ENCODE measurements at regions not wholly inside any gene's neighbourhood (a gene's known extent, or its start where the extent isn't known, plus 50 kb on each side); places are given as distances from the start of the nearest gene placed in this dataset.

- DNase-seq: no peak
Observed at GRCh38 chr11:33615751-33616150, 84.9 kb downstream of the C11orf91 start.

GRCh38 chr11:33613404-33613803 lies 87.2 kb downstream of the C11orf91 start:
- no peak for DNase-seq

- DNase-seq: no peak
Observed at GRCh38 chr11:33610903-33611302, 89.7 kb downstream of the C11orf91 start.

- DNase-seq: no peak
Observed at GRCh38 chr11:33608386-33608785, 92.2 kb downstream of the C11orf91 start.

- no peak for DNase-seq
Observed at GRCh38 chr11:33606762-33607161, 93.9 kb downstream of the C11orf91 start.

GRCh38 chr11:33605703-33606102 lies 94.9 kb downstream of the C11orf91 start:
- DNase-seq: no peak

- no peak for DNase-seq
Observed at GRCh38 chr11:33598426-33599069, 102.1 kb downstream of the C11orf91 start.

GRCh38 chr11:33594188-33594587 lies 106.4 kb downstream of the C11orf91 start:
- DNase-seq: no peak

GRCh38 chr11:33590441-33590840 lies 110.2 kb downstream of the C11orf91 start:
- DNase-seq: no peak

GRCh38 chr11:33588056-33588455 lies 112.6 kb downstream of the C11orf91 start:
- no peak for DNase-seq

GRCh38 chr11:33585586-33586209 lies 114.9 kb downstream of the C11orf91 start:
- no peak for DNase-seq

GRCh38 chr11:33582636-33583325 lies 117.8 kb downstream of the C11orf91 start:
- no peak for DNase-seq

- DNase-seq: no peak
Observed at GRCh38 chr11:33579101-33579500, 121.5 kb downstream of the C11orf91 start.

- no peak for DNase-seq
Observed at GRCh38 chr11:33577204-33577603, 123.4 kb downstream of the C11orf91 start.

- DNase-seq: no peak
Observed at GRCh38 chr11:33575311-33575710, 125.3 kb downstream of the C11orf91 start.

- no peak for DNase-seq
Observed at GRCh38 chr11:33574331-33574730, 126.3 kb downstream of the C11orf91 start.

- DNase-seq: no peak
Observed at GRCh38 chr11:33569333-33569732, 131.3 kb downstream of the C11orf91 start.

GRCh38 chr11:33567004-33567403 lies 133.6 kb downstream of the C11orf91 start:
- no peak for DNase-seq

- DNase-seq: no peak
Observed at GRCh38 chr11:33564856-33565453, 135.7 kb downstream of the C11orf91 start.

GRCh38 chr11:33560729-33561128 lies 139.9 kb downstream of the C11orf91 start:
- DNase-seq: no peak

GRCh38 chr11:33559567-33559966 lies 141.1 kb downstream of the C11orf91 start:
- DNase-seq: no peak

GRCh38 chr11:33558097-33558496 lies 142.5 kb downstream of the C11orf91 start:
- DNase-seq: no peak

- peak; percentile 23 for DNase-seq
Observed at GRCh38 chr11:33557201-33557600, 143.4 kb downstream of the C11orf91 start.

GRCh38 chr11:33554219-33554618 lies 146.4 kb downstream of the C11orf91 start:
- DNase-seq: no peak

Measured in amniotic stem cell (primary cell).